ENCODE measurements at regions not wholly inside any gene's neighbourhood (a gene's known extent, or its start where the extent isn't known, plus 50 kb on each side); places are given as distances from the start of the nearest gene placed in this dataset.
"Not testable (repeated sequence)": the region's sequence is repeated elsewhere in the genome, so short reads cannot be mapped to it uniquely, and the experiment has no call there.

DNA sequence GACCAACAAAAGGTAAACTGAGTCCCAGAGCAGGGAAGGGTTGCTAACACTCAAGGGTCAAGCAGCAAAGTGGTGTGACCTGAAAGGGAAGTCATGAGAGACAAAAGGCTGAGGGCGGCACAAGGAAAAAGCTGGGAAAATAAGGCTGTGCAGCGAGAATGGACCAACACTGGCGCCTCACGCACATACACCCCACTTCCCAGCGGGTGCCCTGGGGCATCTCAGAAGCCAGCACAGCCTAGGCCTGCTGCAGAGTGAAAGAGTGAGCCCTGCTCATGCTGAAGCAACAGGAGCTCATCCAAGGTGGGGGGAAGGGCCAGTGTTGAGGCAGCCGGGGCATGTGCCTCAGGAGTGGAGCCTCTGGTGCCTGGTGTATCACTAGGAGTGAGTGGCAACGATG lies 229.8 kb downstream of the SPATA31A1 start:
- not testable (repeated sequence) for H3K9me3 Mint-ChIP-seq; DNase-seq; H3K27me3 Mint-ChIP-seq; H3K4me3 Mint-ChIP-seq; H3K36me3 Mint-ChIP-seq; H3K4me1 Mint-ChIP-seq; H3K27ac Mint-ChIP-seq; ATAC-seq (replicated peaks)

DNA sequence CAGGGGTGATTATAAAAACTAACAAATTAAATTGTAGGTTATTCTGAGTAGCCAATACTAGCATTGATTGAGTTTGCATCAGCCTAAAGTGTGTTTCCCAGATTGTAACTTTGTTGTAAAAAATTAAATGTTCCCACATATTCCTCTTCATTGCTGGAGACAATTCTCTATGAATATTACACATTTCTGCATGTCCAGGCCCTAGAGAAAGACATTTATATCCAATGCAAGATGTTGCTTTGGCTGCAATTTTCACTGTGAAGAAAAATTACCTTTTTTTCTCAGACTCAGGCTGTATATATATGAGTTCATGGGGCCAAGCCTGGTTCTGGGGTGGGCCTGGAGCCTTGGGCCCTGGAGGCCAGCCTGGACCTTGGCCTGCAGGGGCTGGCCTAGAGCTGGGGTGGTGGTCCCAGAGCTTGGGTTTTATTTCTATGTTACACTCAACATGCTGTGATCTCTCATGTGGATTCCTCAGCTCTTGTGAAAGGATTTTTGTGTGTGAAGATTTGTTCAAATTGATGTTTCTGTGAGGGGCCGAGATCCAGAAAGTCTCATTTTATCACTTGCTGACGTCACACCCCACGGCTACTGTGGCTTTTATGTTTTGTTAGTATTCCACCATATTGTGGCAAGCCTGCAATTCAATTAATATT lies 232.5 kb downstream of the SPATA31A1 start:
- Mint-ChIP-seq H3K27me3 (no peaks in the 10 kb centered on the region), H3K27ac (no peak overlapping the region), H3K9me3 (no peaks in the 10 kb centered on the region), H3K4me3 (no peak overlapping the region), H3K36me3 (no peaks in the 10 kb centered on the region), H3K4me1 (no peaks in the 10 kb centered on the region)
- ATAC-seq (replicated peaks) = no peak
- no peak for DNase-seq

DNA sequence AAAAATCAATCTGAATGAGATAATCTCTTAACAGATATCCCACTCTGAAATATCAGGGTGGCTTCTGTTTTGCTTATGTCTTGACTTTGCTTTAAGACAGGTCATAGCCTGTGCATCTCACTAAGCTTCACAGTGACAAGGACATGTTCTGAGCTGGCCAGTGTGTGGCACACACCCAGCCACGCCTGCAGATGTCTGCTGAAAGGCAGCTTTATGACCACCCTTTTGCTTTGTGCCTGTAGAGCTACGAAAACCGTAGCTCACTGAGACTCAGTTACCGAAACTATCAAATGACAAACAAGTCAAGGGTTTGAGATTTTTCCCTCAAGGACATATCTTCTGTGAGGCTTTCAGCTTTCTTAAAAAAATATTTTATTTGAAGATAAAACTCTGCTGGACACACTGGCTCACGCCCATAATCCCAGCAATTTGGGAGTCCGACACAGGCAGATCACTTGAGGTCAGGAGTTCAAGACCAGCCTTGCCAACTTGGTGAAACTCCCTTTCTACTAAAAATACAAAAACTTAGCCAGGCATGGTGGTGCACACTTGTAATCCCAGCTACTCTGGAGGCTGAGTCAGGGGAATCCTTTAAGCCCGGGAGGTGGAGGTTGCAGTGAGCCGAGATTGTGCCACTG lies 233.2 kb downstream of the SPATA31A1 start:
- Mint-ChIP-seq H3K27me3 (no peaks in the 10 kb centered on the region), H3K27ac (no peak overlapping the region), H3K4me3 (no peak overlapping the region), H3K4me1 (no peaks in the 10 kb centered on the region), H3K36me3 (no peaks in the 10 kb centered on the region), H3K9me3 (no peaks in the 10 kb centered on the region)
- DNase-seq = no peak
- no peak for ATAC-seq (replicated peaks)

DNA sequence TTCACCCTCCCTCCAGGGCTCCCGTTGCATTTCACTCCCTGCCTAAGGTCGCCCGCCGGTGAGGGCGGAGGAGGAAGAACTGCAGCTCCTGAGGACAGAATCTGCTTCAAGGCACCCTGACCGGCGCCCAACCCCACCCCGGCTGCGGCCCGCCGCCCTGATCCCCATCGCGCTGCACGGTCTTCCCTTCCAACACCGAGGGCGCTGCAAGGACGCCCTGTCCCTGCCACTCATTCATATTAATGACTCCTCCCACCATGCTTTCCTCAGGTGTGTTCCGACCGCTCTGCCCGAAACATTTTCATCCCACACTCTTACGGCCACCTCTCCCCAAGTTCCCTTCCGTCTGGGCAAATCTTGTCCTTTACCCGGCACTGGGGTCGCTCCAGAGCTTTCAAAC lies 248.6 kb downstream of the SPATA31A1 start:
- H3K4me1 Mint-ChIP-seq; DNase-seq; H3K36me3 Mint-ChIP-seq; ATAC-seq (replicated peaks); H3K27ac Mint-ChIP-seq; H3K4me3 Mint-ChIP-seq; H3K27me3 Mint-ChIP-seq; H3K9me3 Mint-ChIP-seq: not testable (repeated sequence)

DNA sequence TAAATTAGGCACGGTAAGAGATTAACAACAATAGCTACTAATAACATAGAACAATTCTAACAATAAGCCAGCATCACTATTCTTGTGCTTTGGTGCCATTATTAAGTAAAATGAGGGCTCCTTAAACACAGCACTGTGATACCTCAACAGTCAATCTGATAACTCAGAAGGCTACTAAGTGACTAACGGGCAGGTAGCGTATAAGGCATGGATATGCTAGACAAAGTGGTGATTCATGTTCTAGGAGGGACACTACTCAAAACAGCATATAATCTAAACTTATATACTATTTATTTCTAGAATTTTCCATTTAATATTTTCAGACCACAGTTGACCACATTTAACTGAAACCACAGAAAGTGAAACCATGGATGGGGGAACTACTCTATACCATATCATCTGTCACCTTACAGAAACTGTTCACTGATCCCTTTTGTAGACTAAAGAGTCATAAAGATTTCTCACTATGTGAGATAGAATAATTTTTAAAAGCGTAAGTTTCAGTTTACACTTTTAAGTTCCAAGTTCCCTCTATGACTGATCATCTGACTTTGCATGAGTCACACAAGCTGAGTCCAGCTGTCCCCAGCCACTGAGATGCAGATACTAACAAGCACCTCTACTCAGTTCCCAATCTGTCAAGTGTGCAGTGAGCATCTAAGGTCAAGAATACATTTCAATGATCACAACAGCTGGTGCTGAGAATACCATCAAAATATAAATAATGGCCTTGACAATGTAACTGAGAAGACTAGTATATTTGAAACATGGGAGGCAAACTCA lies 256.2 kb downstream of the SPATA31A1 start:
- H3K9me3 Mint-ChIP-seq, DNase-seq, H3K4me1 Mint-ChIP-seq, H3K27ac Mint-ChIP-seq, H3K36me3 Mint-ChIP-seq, H3K27me3 Mint-ChIP-seq, H3K4me3 Mint-ChIP-seq: not testable (repeated sequence)
- ATAC-seq (replicated peaks) = peak; percentile 68 to 93

DNA sequence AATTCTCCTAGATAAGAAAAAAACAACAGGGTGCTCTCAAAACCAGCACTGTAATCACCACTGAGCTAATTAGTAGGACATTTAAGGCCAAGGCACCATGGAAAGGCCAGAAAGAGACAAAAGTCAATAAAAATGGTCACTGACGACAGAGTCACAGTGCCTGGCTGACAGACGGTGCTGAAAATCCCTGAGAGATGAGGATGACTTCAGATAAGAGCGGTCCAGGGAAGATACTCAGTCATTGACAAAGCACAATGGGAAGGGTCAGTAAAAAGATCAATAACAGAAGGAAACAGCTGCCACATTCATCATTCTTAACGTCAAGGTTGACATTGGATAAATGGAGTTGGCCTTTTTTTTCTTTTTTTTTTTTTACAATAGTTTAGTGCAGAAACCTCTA lies 261.0 kb downstream of the SPATA31A1 start:
- not testable (repeated sequence) for H3K27ac Mint-ChIP-seq; H3K9me3 Mint-ChIP-seq; H3K36me3 Mint-ChIP-seq; H3K27me3 Mint-ChIP-seq; ATAC-seq (replicated peaks); H3K4me3 Mint-ChIP-seq; H3K4me1 Mint-ChIP-seq; DNase-seq

DNA sequence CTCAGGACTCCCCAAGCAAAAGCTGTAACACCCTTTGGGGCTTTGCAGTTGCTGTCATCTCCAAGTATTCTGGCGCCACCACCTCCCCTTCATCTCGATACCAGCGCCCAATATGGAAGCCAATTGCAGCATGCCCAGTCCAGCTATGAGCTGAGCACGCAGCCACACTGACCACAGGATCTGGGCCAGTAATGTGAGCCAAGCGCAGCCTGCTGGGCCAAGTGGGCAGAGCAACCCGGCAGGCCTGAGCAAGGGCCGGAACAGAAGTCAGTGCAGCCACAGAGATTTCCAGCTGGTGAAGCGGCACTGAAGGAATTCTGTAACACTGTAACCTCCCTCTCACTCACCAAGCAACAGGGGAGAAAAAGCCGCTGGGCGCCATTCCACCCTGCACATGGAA lies 268.6 kb downstream of the SPATA31A1 start:
- H3K27ac Mint-ChIP-seq, H3K9me3 Mint-ChIP-seq: not testable (repeated sequence)

DNA sequence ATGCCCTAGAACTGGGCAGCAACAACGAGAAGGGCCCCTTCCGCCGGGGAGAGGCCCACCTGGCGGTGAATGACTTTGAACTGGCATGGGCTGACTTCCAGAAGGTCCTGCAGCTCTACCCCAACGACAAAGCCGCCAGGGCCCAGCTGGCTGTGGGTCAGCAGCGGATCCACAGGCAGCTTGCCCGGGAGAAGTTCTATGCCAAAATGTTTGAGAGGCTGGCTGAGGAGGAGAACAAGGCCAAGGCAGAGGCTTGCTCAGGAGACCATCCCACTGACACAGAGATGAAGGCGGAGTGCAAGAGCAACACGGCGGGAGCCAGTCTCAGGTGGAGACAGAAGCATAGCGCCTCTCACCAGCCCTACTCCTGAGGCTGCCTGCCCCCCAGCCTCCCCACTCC lies 276.6 kb downstream of the SPATA31A1 start:
- ATAC-seq (replicated peaks); H3K27ac Mint-ChIP-seq; H3K9me3 Mint-ChIP-seq; H3K27me3 Mint-ChIP-seq; H3K4me3 Mint-ChIP-seq; DNase-seq; H3K4me1 Mint-ChIP-seq; H3K36me3 Mint-ChIP-seq: not testable (repeated sequence)

More for the DNA sequence above, 268.6 kb downstream of the SPATA31A1 start:
- not testable (repeated sequence) for H3K4me3 Mint-ChIP-seq; H3K4me1 Mint-ChIP-seq; H3K27me3 Mint-ChIP-seq; DNase-seq; H3K36me3 Mint-ChIP-seq; ATAC-seq (replicated peaks)

DNA sequence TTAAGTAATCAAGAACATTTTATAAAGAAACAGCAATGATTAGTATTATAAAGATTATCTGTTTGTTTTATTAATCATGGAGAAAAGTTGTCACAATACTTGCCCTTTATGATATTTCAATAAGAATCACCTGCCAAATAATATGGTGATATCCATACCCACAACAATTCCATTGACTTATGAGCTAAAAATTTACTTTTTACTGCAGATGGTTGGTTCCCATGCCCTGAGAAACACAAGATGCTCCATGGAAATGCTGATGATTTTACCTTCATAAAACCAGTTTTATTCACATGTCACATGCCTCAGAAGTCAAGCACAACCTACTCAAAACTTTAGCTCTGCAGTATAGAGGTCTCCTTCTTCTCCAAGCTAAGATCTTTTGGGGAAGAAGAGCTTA lies 293.6 kb downstream of the SPATA31A1 start:
- H3K27me3 Mint-ChIP-seq; H3K9me3 Mint-ChIP-seq; DNase-seq; H3K36me3 Mint-ChIP-seq; H3K4me3 Mint-ChIP-seq; H3K27ac Mint-ChIP-seq; ATAC-seq (replicated peaks); H3K4me1 Mint-ChIP-seq: not testable (repeated sequence)

DNA sequence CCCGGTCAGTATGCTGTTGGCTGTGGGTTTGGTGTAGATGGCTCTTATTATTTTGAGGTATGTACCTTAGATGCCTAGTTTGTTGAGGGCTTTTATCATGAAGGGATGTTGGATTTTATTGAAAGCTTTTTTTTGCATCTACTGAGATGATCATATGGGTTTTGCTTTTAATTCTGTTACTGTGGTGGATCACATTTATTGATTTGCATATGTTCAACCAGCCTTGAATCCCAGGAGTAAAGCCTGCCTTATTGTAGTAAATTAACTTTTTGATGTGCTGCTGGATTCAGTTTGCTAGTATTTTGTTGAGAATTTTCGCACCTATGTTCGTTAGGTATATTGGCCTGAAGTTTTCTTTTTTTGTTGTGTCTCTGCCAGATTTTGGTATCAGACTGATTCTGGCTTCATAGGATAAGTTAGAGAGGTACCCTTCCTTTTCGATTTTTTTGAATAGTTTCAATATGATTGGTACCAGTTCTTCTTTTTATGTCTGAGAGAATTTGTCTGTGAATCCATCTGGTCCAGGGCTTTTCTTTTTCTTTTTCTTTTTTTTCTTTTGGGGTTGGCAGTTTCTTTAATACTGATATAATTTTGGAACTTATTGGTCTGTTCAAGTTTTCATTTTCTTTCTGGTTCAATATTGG lies 301.6 kb downstream of the SPATA31A1 start:
- H3K27me3 Mint-ChIP-seq, H3K36me3 Mint-ChIP-seq, H3K9me3 Mint-ChIP-seq, DNase-seq, H3K27ac Mint-ChIP-seq, H3K4me3 Mint-ChIP-seq, H3K4me1 Mint-ChIP-seq: not testable (repeated sequence)
- ATAC-seq (replicated peaks) = peak; percentile 50 to 56

DNA sequence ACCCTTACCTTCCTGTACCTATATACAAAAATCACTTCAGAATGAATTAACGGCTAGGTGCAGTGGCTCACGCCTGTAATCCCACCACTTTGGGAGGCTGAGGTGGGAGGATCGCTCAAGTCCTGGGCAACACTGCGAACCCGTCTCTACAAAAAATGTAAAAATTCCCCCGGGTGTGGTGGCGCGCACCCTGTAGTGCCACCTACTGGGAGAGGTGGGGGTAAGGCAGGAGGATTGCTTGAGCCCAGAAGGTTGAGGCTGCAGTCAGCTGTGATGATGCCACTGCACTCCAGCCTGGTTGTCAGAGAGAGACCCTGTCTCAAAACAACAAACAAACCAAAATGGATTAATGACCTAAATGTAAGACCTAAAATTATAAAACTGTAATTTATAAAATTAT lies 307.6 kb downstream of the SPATA31A1 start:
- H3K4me3 Mint-ChIP-seq, H3K4me1 Mint-ChIP-seq, H3K9me3 Mint-ChIP-seq, H3K36me3 Mint-ChIP-seq, H3K27me3 Mint-ChIP-seq, DNase-seq, H3K27ac Mint-ChIP-seq: not testable (repeated sequence)
- peak; percentile 45 for ATAC-seq (replicated peaks)

DNA sequence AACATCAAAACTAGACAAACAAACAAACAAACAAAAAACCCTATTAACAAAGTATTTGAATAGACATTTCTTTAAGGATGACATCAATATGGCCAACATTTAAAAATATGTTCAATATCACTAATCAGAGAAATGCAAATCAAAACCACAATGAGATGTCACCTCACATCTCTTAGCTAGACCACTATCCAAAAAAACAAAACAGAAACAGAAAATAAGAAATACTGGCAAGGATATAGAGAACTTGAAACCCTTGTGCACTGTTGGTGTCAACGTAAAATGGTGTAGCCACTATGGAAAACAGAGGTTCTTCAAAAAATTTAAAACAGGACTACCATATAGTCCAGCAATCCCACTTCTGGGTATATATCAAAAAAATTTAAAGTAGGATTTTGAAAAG lies 308.2 kb downstream of the SPATA31A1 start:
- DNase-seq; H3K27me3 Mint-ChIP-seq; ATAC-seq (replicated peaks); H3K36me3 Mint-ChIP-seq; H3K4me1 Mint-ChIP-seq; H3K27ac Mint-ChIP-seq; H3K9me3 Mint-ChIP-seq; H3K4me3 Mint-ChIP-seq: not testable (repeated sequence)

DNA sequence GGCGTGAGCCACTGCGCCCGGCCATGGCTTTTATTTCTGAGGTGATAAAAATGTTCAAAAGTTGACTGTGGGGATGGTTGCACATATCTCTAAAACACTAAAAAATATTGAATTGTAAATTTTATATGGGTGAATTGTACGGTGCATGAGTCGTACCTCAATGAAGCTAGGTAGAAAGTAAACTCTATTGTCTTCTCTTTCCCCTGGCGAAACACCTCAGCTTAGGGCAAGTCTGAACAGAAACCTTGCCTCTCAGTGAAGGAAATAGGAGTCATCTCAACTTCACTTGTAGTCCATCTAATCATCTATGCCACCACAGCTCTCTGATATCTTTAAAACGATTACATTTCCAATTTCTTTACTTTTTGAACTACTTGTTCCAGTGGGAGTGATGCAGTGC lies 309.6 kb downstream of the SPATA31A1 start:
- not testable (repeated sequence) for H3K4me1 Mint-ChIP-seq; H3K27me3 Mint-ChIP-seq; ATAC-seq (replicated peaks); H3K27ac Mint-ChIP-seq; H3K9me3 Mint-ChIP-seq; H3K36me3 Mint-ChIP-seq; DNase-seq; H3K4me3 Mint-ChIP-seq

DNA sequence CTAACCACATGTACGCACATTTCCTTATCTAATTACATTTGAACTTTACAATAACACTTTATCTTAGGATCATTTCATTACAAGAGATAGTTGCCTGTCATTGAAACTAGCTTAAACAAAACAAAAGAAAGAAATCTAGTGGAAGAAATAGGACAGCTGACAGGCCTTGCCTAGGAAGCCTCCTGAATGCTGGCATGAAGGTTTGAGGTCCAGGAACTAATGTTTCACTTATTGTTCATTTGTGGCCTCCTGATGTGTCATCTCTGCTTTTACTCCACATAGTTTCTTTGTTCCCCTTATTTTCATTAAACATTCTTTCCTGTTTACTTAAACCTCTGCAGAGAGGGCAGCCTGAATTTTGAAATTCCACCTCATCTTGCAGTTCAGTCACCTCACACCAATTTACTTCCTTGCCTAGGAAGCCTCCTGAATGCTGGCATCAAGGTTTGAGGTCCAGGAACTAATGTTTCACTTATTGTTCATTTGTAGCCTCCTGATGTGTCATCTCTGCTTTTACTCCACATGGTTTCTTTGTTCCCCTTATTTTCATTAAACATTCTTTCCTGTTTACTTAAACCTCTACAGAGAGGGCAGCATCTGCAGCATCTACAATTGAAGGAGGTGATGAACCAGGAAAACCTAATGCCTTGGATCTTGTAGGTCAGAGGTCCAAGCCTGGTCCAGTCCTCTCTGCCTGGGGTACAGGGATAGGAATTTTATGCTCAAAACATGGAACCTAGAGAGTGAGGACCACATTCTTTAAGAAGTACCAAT lies 319.2 kb downstream of the SPATA31A1 start:
- not testable (repeated sequence) for H3K27ac Mint-ChIP-seq; H3K36me3 Mint-ChIP-seq; H3K4me1 Mint-ChIP-seq; ATAC-seq (replicated peaks); H3K27me3 Mint-ChIP-seq; H3K9me3 Mint-ChIP-seq; DNase-seq; H3K4me3 Mint-ChIP-seq
